Fibroblast of skin of left biceps (primary cell): ENCODE measurements at regions not wholly inside any gene's neighbourhood (a gene's known extent, or its start where the extent isn't known, plus 50 kb on each side); places are given as distances from the start of the nearest gene placed in this dataset.
A peak's percentile ranks its signal among the peaks of the same experiment; 100 is the strongest.
"Not testable (repeated sequence)": the region's sequence is repeated elsewhere in the genome, so short reads cannot be mapped to it uniquely, and the experiment has no call there.

Experiments used
- DNase-seq, 2 experiments: peaks; one replicate each; pipeline ENCODE4 v3.0.0-alpha.2; 2013; ENCODE audit warnings: low read depth in 2 of 2

- not testable (repeated sequence) for DNase-seq
These were observed 816.2 kb downstream of the TRIB2 start for GRCh38 chr2:13532781-13533523.

GRCh38 chr2:13533524-13533922, 816.8 kb downstream of the TRIB2 start:
- no peak for DNase-seq

- DNase-seq: no peak
These were observed 820.2 kb downstream of the TRIB2 start for GRCh38 chr2:13536941-13537340.

- no peak for DNase-seq
These were observed 821.1 kb downstream of the TRIB2 start for GRCh38 chr2:13537771-13538349.

- no peak for DNase-seq
These were observed 822.6 kb downstream of the TRIB2 start for GRCh38 chr2:13539296-13539695.

DNA sequence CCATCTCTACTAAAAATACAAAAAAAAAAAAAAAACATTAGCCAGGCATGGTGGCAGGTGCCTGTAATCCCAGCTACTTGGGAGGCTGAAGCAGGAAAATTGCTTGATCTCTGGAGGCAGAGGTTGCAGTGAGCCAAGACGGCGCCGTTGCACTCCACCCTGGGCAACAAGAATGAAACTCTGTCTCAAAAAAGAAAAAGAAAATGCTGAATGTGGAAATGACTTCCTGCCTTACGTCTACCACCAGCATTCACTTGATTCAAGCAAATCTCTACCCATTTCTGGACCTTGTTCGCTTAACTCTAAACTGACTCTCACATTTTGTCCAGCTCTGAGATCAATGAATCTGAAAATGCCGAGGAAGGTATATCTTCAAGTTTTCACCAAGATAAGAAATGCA, 825.3 kb downstream of the TRIB2 start:
- no peak for DNase-seq

DNA sequence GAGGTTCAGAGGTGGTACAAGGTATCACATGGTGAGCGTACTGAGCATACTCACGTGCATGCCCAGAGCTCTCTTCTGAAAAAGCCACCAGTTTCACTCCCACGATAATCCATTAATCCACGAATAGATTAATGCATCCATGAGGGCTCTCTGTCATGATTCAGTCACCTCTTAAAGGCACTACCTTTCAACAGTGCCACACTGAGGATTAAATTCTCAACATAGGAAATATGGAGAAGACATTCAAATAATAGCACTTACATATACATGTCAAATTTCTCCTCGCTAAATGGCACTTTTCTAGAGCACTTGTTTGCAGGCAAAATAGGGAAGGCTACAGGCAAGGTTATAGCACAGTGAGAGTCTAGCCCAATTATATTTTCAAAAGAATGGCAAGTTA, 825.9 kb downstream of the TRIB2 start:
- no peak for DNase-seq

- DNase-seq: no peak
These were observed 826.8 kb downstream of the TRIB2 start for GRCh38 chr2:13543550-13543949.

- no peak for DNase-seq
These were observed 828.6 kb downstream of the TRIB2 start for GRCh38 chr2:13545320-13545719.

GRCh38 chr2:13546131-13546530, 829.4 kb downstream of the TRIB2 start:
- no peak for DNase-seq

GRCh38 chr2:13550285-13551231, 833.8 kb downstream of the TRIB2 start:
- DNase-seq: no peak

DNA sequence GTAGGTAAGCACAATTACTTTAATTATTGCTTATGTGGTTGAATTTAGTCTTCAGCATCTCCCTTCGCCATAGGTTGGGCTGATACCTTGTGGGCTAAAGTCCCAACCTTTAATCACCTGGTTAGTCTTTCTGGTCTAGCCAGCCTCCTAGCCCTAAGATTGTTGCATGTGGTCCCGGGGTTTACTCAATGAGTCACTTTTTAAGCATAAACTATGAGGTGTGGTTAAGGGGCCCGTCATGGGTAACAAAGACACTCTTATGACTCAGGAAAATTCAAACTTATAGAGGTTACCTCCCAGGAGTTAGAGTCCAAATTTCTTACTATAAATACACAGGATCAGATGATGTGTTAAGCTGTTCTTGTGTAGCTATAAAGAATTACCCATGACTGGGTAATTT, 841.6 kb downstream of the TRIB2 start:
- peak; percentile 1 to 2 for DNase-seq

- no peak for DNase-seq
These were observed 843.6 kb downstream of the TRIB2 start for GRCh38 chr2:13560322-13560721.

- no peak for DNase-seq
These were observed 855.7 kb downstream of the TRIB2 start for GRCh38 chr2:13572466-13572865.

DNA sequence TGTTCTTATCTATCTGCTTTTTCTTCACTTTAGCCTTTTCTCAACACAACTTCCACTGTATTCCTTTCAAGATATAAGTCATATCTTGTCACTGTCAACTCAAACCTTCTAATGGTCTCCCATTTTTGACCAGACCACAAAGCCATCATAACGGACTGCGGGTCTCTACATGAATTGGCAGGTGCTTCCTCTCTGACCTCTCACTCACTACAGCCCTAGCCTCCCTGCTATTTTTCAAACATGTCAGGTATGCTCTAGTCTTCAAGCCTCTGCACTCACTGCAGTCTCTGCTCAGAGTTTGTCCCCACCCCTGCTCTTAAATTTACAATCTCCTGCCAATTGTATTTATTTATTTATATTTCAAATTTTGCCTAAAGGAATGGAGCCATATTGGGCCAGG, 858.1 kb downstream of the TRIB2 start:
- DNase-seq: no peak

DNA sequence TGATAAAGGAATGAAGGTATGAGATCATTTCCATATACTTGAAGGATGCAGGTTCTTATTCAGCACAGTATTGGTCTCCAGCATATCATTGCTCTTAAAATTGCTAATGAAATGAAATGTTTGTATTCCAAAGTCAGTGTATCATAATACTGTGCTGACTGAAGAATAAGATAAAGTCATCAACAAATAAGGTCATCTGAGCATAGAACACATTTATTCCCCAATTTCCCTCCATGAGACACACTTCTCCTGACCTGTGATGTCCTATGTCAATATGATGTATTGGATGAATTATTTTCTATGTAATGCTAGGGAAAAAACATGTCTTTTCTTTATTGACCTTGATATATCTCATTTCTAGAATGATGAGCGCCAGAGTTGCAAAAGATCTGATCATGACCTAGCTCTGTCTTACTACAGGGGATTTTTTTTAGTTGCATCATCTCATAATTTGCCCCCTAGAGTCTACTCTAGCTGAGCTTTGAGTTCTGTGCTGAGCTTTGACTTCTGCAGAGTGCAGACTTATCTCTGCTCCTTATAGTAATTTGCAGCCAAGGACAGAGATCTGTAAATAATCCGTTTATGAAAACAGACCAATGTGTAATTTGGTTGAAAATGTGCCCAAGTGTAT, 859.8 kb downstream of the TRIB2 start:
- DNase-seq: no peak

DNA sequence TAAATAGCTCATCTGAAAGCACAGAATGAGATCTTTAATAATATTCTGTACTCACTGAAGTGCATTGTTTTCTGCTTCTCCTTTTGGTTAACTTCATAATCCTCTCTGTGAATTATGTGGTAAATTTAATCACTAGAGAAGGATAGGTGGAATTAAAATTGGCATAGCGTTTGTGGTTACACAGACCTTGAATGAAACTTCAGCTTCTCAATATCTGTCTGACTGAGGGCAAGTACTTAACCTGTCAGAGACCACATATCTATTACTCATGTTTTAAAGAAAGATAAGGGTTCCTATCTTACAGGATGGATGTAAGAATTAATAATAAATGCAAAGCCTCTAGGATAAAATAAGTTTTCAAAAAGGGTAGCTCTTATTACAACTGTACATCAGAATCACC, 861.8 kb downstream of the TRIB2 start:
- no peak for DNase-seq

- DNase-seq: no peak
These were observed 864.7 kb downstream of the TRIB2 start for GRCh38 chr2:13581471-13581870.

DNA sequence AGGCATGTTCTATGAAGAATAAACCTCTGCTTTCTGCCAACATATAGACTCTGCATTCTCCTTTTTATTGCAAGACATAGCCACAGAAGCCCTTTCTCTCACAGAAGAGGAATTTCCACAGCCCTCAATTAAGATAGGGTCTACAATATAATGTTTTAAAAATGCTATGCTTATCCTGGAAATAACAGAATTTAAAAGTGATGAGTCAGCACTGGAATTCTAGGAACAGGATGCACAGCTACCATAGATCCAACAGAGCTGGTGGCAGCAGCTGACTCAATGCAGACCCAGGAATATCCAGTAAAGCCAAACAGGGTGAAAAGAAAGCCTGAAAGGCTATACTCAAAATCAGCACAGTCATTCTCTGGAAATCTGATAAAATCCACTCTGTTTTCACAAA, 866.9 kb downstream of the TRIB2 start:
- DNase-seq: no peak

DNA sequence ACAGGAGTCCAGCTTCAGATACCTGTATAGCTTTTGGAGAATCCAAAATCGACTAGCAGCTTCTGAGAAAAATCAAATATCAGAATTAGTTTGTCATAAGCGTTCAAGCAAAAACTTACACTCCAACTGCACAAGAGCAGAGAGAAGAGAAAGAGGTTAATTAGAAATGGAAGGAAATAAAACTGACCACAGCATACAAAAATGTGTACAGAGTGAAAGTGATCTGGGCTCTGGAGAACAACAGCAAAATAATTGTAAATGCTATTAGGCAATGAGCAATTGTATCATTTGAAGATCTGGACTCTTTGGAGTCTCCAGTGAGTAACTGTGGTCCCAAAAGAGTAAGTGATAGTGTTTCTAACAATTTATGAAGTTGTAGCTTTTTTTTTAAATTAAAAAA, 867.3 kb downstream of the TRIB2 start:
- no peak for DNase-seq

DNA sequence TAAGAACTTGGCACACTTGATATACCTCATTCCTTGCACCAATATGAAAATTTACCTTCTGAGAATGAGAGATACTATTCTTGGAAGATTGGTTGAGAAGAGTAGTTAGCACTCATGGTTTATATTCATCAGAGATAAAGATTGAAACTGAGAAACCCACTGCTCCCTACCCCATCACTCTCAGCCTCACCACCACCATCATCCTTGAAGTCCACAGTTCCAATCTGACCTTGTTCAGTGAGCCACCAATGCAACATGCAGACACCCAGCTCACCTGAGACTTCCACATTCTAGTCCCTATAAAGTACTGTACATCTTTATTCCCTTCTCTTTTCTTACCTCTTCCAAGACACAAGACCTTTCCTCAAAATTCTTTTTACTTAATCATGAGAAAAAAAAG, 869.0 kb downstream of the TRIB2 start:
- DNase-seq: no peak

GRCh38 chr2:13596233-13596632, 879.5 kb downstream of the TRIB2 start:
- DNase-seq: no peak
